GM23248 (cell line): ENCODE measurements at regions not wholly inside any gene's neighbourhood (a gene's known extent, or its start where the extent isn't known, plus 50 kb on each side); places are given as distances from the start of the nearest gene placed in this dataset.

ENCODE experiments used
- DNase-seq: peaks from one replicate; pipeline ENCODE4 v3.0.0-alpha.2; 2015
- H2AFZ ChIP-seq: fragments of 200-600 bp; sonication (generic); 2 replicates; pipeline ENCODE4 v1.6.1; 2016; ENCODE audit warnings: antibody characterized with exemption
- H3F3A ChIP-seq: fragments of 200-600 bp; sonication (generic); 2 replicates; pipeline ENCODE4 v1.6.1; 2016; ENCODE audit warnings: mild to moderate bottlenecking, antibody characterized with exemption, mixed run types; ENCODE audit not compliant: insufficient read depth
- H3K27ac ChIP-seq: fragments of 200-600 bp; sonication (generic); 2 replicates; pipeline ENCODE4 v1.5.1; 2016; ENCODE audit warnings: mild to moderate bottlenecking
- H3K27me3 ChIP-seq: fragments of 200-600 bp; sonication (generic); replicated peaks from 2 replicates; pipeline ENCODE4 v1.6.1; 2016; ENCODE audit warnings: mild to moderate bottlenecking; ENCODE audit not compliant: insufficient read depth
- H3K36me3 ChIP-seq: fragments of 200-600 bp; sonication (generic); 2 replicates; pipeline ENCODE4 v1.6.1; 2016; ENCODE audit warnings: low read depth, mild to moderate bottlenecking
- H3K4me1 ChIP-seq: fragments of 200-600 bp; sonication (generic); 2 replicates; pipeline ENCODE4 v1.6.1; 2016; ENCODE audit warnings: mild to moderate bottlenecking; ENCODE audit not compliant: insufficient read depth
- H3K4me2 ChIP-seq: fragments of 200-600 bp; sonication (generic); one replicate; pipeline ENCODE4 v1.6.1; 2016; ENCODE audit warnings: mild to moderate bottlenecking; ENCODE audit not compliant: unreplicated experiment
- H3K4me3 ChIP-seq: fragments of 200-600 bp; sonication (generic); 2 replicates; pipeline ENCODE4 v1.5.1; 2016; ENCODE audit warnings: mild to moderate bottlenecking
- H3K79me2 ChIP-seq: fragments of 200-600 bp; sonication (generic); 2 replicates; pipeline ENCODE4 v1.6.1; 2016; ENCODE audit warnings: mild to moderate bottlenecking; ENCODE audit not compliant: insufficient read depth
- H3K9ac ChIP-seq: fragments of 200-600 bp; sonication (generic); 2 replicates; pipeline ENCODE4 v1.6.1; 2016; ENCODE audit warnings: mild to moderate bottlenecking
- H3K9me2 ChIP-seq: fragments of 200-600 bp; sonication (generic); 2 replicates; pipeline ENCODE4 v1.6.1; 2016; ENCODE audit warnings: mixed run types, mild to moderate bottlenecking, moderate library complexity; ENCODE audit not compliant: insufficient read depth
- H3K9me3 ChIP-seq: fragments of 200-600 bp; sonication (generic); one replicate; pipeline ENCODE4 v1.6.1; 2017; ENCODE audit warnings: low read depth
- H4K20me1 ChIP-seq: fragments of 200-600 bp; sonication (generic); 2 replicates; pipeline ENCODE4 v1.6.0; 2016; ENCODE audit not compliant: insufficient read depth
- EZH2 ChIP-seq: fragments of 200-600 bp; sonication (generic); IDR thresholded peaks from 2 replicates; pipeline ENCODE4 v1.6.1; 2018; ENCODE audit warnings: antibody characterized with exemption, mild to moderate bottlenecking; ENCODE audit not compliant: insufficient read depth, poor library complexity, severe bottlenecking
- EZH2phosphoT487 ChIP-seq: fragments of 200-600 bp; sonication (generic); IDR thresholded peaks from 2 replicates; pipeline ENCODE4 v1.6.1; 2018; ENCODE audit warnings: antibody characterized with exemption, moderate library complexity, mild to moderate bottlenecking, low read depth; ENCODE audit not compliant: insufficient read depth
- WGBS, 2 experiments: methylation state at CpG; one replicate each; pipeline ENCODE4 v1.1.6; 2015 to 2017; ENCODE audit warnings: low lambda C conversion rate in 2 of 2, low coverage in 1 of 2; ENCODE audit errors: missing lambda C conversion rate in 2 of 2; 5-methylcytosine and 5-hydroxymethylcytosine counted together
- in situ Hi-C: fragments of 300-500 bp; cut with MboI; formaldehyde crosslinking; loops from 2 replicates; pipeline ENCODE4 v1.15.0; 2020

DNA sequence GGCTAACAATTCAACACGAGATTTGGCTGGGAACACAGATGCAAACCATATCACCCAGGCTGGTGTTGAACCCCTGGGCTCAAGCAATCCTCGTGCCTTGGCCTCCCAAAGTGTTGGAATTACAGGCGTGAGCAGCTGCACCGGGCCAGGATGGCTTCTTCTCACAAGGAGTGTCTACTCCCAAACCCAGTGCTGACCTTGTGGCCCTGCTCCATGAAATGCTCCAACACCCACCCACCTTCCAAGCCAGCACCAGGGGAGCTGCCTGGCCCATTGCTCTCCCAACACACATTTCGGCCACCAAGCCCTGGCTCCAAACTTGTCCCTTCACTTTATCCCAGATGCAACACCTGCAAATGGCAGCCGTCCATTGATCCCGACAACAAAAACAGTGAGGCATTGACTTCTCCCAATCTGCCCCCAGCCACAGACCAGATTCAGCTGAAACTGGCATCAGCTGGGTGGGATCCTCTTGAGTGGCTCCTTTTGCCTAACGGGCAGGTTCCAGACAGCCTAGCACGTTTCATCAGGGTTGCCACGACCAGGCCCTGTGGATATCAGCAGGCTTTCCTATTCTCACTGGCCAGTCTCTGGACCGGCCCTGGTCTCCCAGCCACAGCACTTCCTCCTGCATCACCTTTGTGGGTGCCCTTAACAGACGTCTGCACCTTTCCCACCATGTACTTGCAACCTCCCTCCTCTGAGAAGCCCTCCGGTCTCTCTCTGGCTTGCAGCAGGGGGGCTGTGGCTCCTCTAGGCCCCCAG lies 105.7 kb upstream of the CARD11 start:
- Histone ChIP-seq H4K20me1 (no peaks in the 10 kb centered on the region), H3K4me1 (no peaks in the 10 kb centered on the region)

DNA sequence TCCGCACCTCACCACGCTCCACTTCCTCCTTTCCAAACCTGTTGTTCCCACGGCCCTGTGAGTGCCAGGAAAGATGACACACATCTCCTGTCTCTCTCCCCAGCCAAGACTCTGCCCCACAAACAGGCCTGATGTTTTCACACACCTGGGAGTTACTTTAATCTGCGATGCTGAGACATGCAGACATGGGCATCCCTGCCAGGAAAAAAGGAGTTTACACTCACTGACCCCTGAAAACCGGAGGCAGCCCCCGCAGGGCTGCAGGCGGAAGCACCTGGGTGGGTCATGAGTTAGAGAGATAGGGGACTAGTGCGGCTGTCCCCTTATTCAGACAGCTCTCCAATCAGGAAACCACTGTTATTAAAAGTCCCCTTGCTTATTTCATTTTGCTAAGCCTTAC lies 106.4 kb upstream of the CARD11 start:
- Histone ChIP-seq H2AFZ (no peak overlapping the region), H4K20me1 (no peaks in the 10 kb centered on the region), H3K9ac (no peak overlapping the region), H3K4me1 (no peaks in the 10 kb centered on the region), H3K9me2 (no peaks in the 10 kb centered on the region), H3K79me2 (no peaks in the 10 kb centered on the region), H3K4me3 (no peak overlapping the region), H3K36me3 (no peaks in the 10 kb centered on the region), H3F3A (no peaks in the 10 kb centered on the region), H3K9me3 (no peaks in the 10 kb centered on the region), H3K27ac (no peak overlapping the region), H3K4me2 (no peak overlapping the region), H3K27me3 (no peaks in the 10 kb centered on the region)
- in situ Hi-C loops = loop anchor here (10.0 to 25.0 kb wide), 2 partner anchors 275 to 438 kb away; no protein-coding TSS in a partner anchor
- no peak for DNase-seq
- no peak for TF ChIP-seq EZH2
- no peak for TF ChIP-seq EZH2phosphoT487
- WGBS, 2 experiments = 40 to 43% methylated on average over 8 of the region's 8 CpGs

More for the DNA sequence above, 105.7 kb upstream of the CARD11 start:
- no peak for DNase-seq
- H3K4me3 ChIP-seq = no peak overlapping the region
- no peak overlapping the region for H2AFZ ChIP-seq
- no peaks in the 10 kb centered on the region for H3K27me3 ChIP-seq
- H3F3A ChIP-seq = no peaks in the 10 kb centered on the region
- WGBS, 2 experiments = 53 to 60% methylated on average over 13 of the region's 13 CpGs
- no peaks in the 10 kb centered on the region for H3K9me2 ChIP-seq
- H3K9me3 ChIP-seq = no peaks in the 10 kb centered on the region
- no peak overlapping the region for H3K27ac ChIP-seq
- in situ Hi-C loops = no loop called here
- no peaks in the 10 kb centered on the region for H3K36me3 ChIP-seq
- no peaks in the 10 kb centered on the region for H3K79me2 ChIP-seq
- TF ChIP-seq EZH2phosphoT487 (no peak), EZH2 (no peak)
- H3K4me2 ChIP-seq = no peak overlapping the region
- no peak overlapping the region for H3K9ac ChIP-seq

- H3K27ac ChIP-seq = no peak overlapping the region
- no peaks in the 10 kb centered on the region for H3K9me3 ChIP-seq
- 74 to 80% methylated on average over 7 of the region's 7 CpGs for WGBS, 2 experiments
- H3K9ac ChIP-seq = no peak overlapping the region
- H3K4me1 ChIP-seq = no peaks in the 10 kb centered on the region
- no peaks in the 10 kb centered on the region for H4K20me1 ChIP-seq
- no peaks in the 10 kb centered on the region for H3K79me2 ChIP-seq
- no peaks in the 10 kb centered on the region for H3F3A ChIP-seq
- H3K27me3 ChIP-seq = no peaks in the 10 kb centered on the region
- in situ Hi-C loops = loop anchor here (10.0 to 25.0 kb wide), 2 partner anchors 277 to 439 kb away; no protein-coding TSS in a partner anchor
- TF ChIP-seq EZH2 (no peak), EZH2phosphoT487 (no peak)
- H2AFZ ChIP-seq = no peak overlapping the region
- no peak for DNase-seq
- no peak overlapping the region for H3K4me3 ChIP-seq
- H3K4me2 ChIP-seq = no peak overlapping the region
- no peaks in the 10 kb centered on the region for H3K36me3 ChIP-seq
- H3K9me2 ChIP-seq = no peaks in the 10 kb centered on the region
Observed at GRCh38 chr7:3151784-3152183, 108.1 kb upstream of the CARD11 start.

- H3K9me2 ChIP-seq = no peaks in the 10 kb centered on the region
- H3K4me3 ChIP-seq = no peak overlapping the region
- H2AFZ ChIP-seq = no peak overlapping the region
- peaks cover 7% of the 10 kb centered on the region; the same call in 1 of the 2 replicates for H3K27me3 ChIP-seq
- no peaks in the 10 kb centered on the region for H3K36me3 ChIP-seq
- H3K9ac ChIP-seq = no peak overlapping the region
- no peak for DNase-seq
- in situ Hi-C loops = loop anchor here (10.0 to 25.0 kb wide), 2 partner anchors 278 to 440 kb away; no protein-coding TSS in a partner anchor
- WGBS, 2 experiments = 80 to 83% methylated on average over 6 to 7 of the region's 7 CpGs
- no peaks in the 10 kb centered on the region for H3K79me2 ChIP-seq
- H3F3A ChIP-seq = no peaks in the 10 kb centered on the region
- H4K20me1 ChIP-seq = no peaks in the 10 kb centered on the region
- no peaks in the 10 kb centered on the region for H3K9me3 ChIP-seq
- H3K27ac ChIP-seq = no peak overlapping the region
- TF ChIP-seq EZH2phosphoT487 (no peak), EZH2 (no peak)
- H3K4me2 ChIP-seq = no peak overlapping the region
- H3K4me1 ChIP-seq = no peaks in the 10 kb centered on the region
Observed at GRCh38 chr7:3152714-3153113, 109.0 kb upstream of the CARD11 start.
